Esophagus squamous epithelium (tissue), 4 donors: ENCODE measurements at regions not wholly inside any gene's neighbourhood (a gene's known extent, or its start where the extent isn't known, plus 50 kb on each side); places are given as distances from the start of the nearest gene placed in this dataset.

Experiments used
- CTCF ChIP-seq, 6 experiments: fragments of 450-650 bp in 4 of 6; fragments of 200-600 bp in 2 of 6; sonication (generic) in 2 of 6; IDR thresholded peaks; one replicate each; pipeline ENCODE4 v1.5.1; 2016 to 2019; ENCODE audit warnings: antibody characterized with exemption in 6 of 6, mild to moderate bottlenecking in 4 of 6, moderate library complexity in 4 of 6
- POLR2A ChIP-seq, 4 donors: fragments of 450-650 bp; IDR thresholded peaks; one replicate each; pipeline ENCODE4 v1.6.1; 2017; ENCODE audit warnings: antibody characterized with exemption in 4 of 4, mild to moderate bottlenecking in 4 of 4, moderate library complexity in 3 of 4

- TF ChIP-seq CTCF (IDR thresholded peaks at IDR 0.05) (no peak), POLR2A (IDR thresholded peaks at IDR 0.05) (no peak)
Observed at GRCh38 chr4:117157360-117157759, 72.0 kb upstream of the TRAM1L1 start.
